Glutamatergic neuron (in vitro differentiated cells): ENCODE measurements at regions not wholly inside any gene's neighbourhood (a gene's known extent, or its start where the extent isn't known, plus 50 kb on each side); places are given as distances from the start of the nearest gene placed in this dataset.

Experiments
- DNase-seq: peaks from one replicate; pipeline ENCODE4 v3.0.0; 2022
- H3K27ac Mint-ChIP-seq: one replicate; pipeline ENCODE4 v1.8.0; 2020; ENCODE audit warnings: mild to moderate bottlenecking, mixed read lengths, inconsistent platforms; ENCODE audit not compliant: unreplicated experiment
- H3K27me3 Mint-ChIP-seq: one replicate; pipeline ENCODE4 v1.8.0; 2020; ENCODE audit warnings: mild to moderate bottlenecking, moderate library complexity, mixed read lengths, inconsistent platforms; ENCODE audit not compliant: unreplicated experiment
- H3K36me3 Mint-ChIP-seq: one replicate; pipeline ENCODE4 v1.8.0; 2020; ENCODE audit warnings: mild to moderate bottlenecking, mixed read lengths, inconsistent platforms; ENCODE audit not compliant: unreplicated experiment
- H3K4me1 Mint-ChIP-seq: one replicate; pipeline ENCODE4 v1.8.0; 2020; ENCODE audit warnings: mild to moderate bottlenecking, low read depth, mixed read lengths, inconsistent platforms; ENCODE audit not compliant: unreplicated experiment
- H3K4me3 Mint-ChIP-seq: one replicate; pipeline ENCODE4 v1.8.0; 2020; ENCODE audit warnings: mild to moderate bottlenecking, mixed read lengths, inconsistent platforms; ENCODE audit not compliant: unreplicated experiment
- H3K9me3 Mint-ChIP-seq: one replicate; pipeline ENCODE4 v1.8.0; 2020; ENCODE audit warnings: mild to moderate bottlenecking, moderate library complexity, mixed read lengths, inconsistent platforms; ENCODE audit not compliant: unreplicated experiment
- CTCF ChIP-seq: fragments of 200-600 bp; sonication (generic); IDR thresholded peaks from one replicate; pipeline ENCODE4 v1.5.0; 2021; ENCODE audit not compliant: partially characterized antibody, unreplicated experiment

GRCh38 chr13:62003452-62003851 is 587.8 kb upstream of the PCDH20 start:
- no peak for TF ChIP-seq CTCF
- Mint-ChIP-seq H3K27me3 (no peaks in the 10 kb centered on the region), H3K36me3 (no peaks in the 10 kb centered on the region), H3K9me3 (no peaks in the 10 kb centered on the region), H3K4me1 (peaks cover 2% of the 10 kb centered on the region), H3K4me3 (no peak overlapping the region), H3K27ac (no peak overlapping the region)
- DNase-seq = no peak

- no peak for DNase-seq
- Mint-ChIP-seq H3K4me1 (no peaks in the 10 kb centered on the region), H3K27ac (no peak overlapping the region), H3K27me3 (no peaks in the 10 kb centered on the region), H3K36me3 (no peaks in the 10 kb centered on the region), H3K4me3 (no peak overlapping the region), H3K9me3 (no peaks in the 10 kb centered on the region)
- no peak for TF ChIP-seq CTCF
Observed at GRCh38 chr13:61994174-61994573, 578.5 kb upstream of the PCDH20 start.

GRCh38 chr13:61989978-61990377 is 574.3 kb upstream of the PCDH20 start:
- Mint-ChIP-seq H3K9me3 (no peaks in the 10 kb centered on the region), H3K27ac (no peak overlapping the region), H3K27me3 (peaks cover 2% of the 10 kb centered on the region), H3K36me3 (no peaks in the 10 kb centered on the region), H3K4me1 (no peaks in the 10 kb centered on the region), H3K4me3 (no peak overlapping the region)
- DNase-seq = no peak
- no peak for TF ChIP-seq CTCF

- DNase-seq = no peak
- TF ChIP-seq CTCF = no peak
- H3K4me1 Mint-ChIP-seq = no peaks in the 10 kb centered on the region
- H3K36me3 Mint-ChIP-seq = no peaks in the 10 kb centered on the region
- no peaks in the 10 kb centered on the region for H3K9me3 Mint-ChIP-seq
- no peak overlapping the region for H3K4me3 Mint-ChIP-seq
- no peak overlapping the region for H3K27ac Mint-ChIP-seq
- H3K27me3 Mint-ChIP-seq = peaks cover 2% of the 10 kb centered on the region
Observed at GRCh38 chr13:61988810-61989209, 573.2 kb upstream of the PCDH20 start.

- Mint-ChIP-seq H3K27ac (no peak overlapping the region), H3K36me3 (no peaks in the 10 kb centered on the region), H3K4me1 (no peaks in the 10 kb centered on the region), H3K4me3 (no peak overlapping the region), H3K9me3 (peaks cover 2% of the 10 kb centered on the region), H3K27me3 (no peaks in the 10 kb centered on the region)
- no peak for TF ChIP-seq CTCF
- DNase-seq = no peak
Observed at GRCh38 chr13:61975001-61975400, 559.4 kb upstream of the PCDH20 start.
